Fibroblast of peridontal ligament (primary cell): ENCODE measurements at regions not wholly inside any gene's neighbourhood (a gene's known extent, or its start where the extent isn't known, plus 50 kb on each side); places are given as distances from the start of the nearest gene placed in this dataset.
"Not testable (repeated sequence)": the region's sequence is repeated elsewhere in the genome, so short reads cannot be mapped to it uniquely, and the experiment has no call there.

ENCODE experiments used
- DNase-seq: peaks from one replicate; pipeline ENCODE4 v3.0.0-alpha.2; 2010; ENCODE audit errors: extremely low read depth

GRCh38 chr1:224061436-224061835 lies 52.5 kb upstream of the FBXO28 start:
- no peak for DNase-seq

GRCh38 chr1:224059897-224060427 lies 53.9 kb upstream of the FBXO28 start:
- DNase-seq: no peak

GRCh38 chr1:224058303-224058702 lies 55.6 kb upstream of the FBXO28 start:
- DNase-seq: no peak

GRCh38 chr1:224057461-224058199 lies 56.3 kb upstream of the FBXO28 start:
- DNase-seq: no peak

- DNase-seq: peak; percentile 73
Measured at GRCh38 chr1:224054611-224055010, 59.3 kb upstream of the FBXO28 start.

- DNase-seq: no peak
Measured at GRCh38 chr1:224054012-224054411, 59.9 kb upstream of the FBXO28 start.

GRCh38 chr1:224053456-224053855 lies 60.5 kb upstream of the FBXO28 start:
- DNase-seq: no peak

GRCh38 chr1:224052772-224053171 lies 61.1 kb upstream of the FBXO28 start:
- DNase-seq: peak; percentile 34

- not testable (repeated sequence) for DNase-seq
Measured at GRCh38 chr1:224051782-224052181, 62.1 kb upstream of the FBXO28 start.

- DNase-seq: no peak
Measured at GRCh38 chr1:224051086-224051406, 62.9 kb upstream of the FBXO28 start.

GRCh38 chr1:224047538-224047937 lies 66.4 kb upstream of the FBXO28 start:
- DNase-seq: peak; percentile 88

GRCh38 chr1:224045556-224045955 lies 68.4 kb upstream of the FBXO28 start:
- DNase-seq: no peak

GRCh38 chr1:224044420-224044819 lies 69.5 kb upstream of the FBXO28 start:
- DNase-seq: no peak

- DNase-seq: no peak
Measured at GRCh38 chr1:224042557-224043118, 71.3 kb upstream of the FBXO28 start.

- no peak for DNase-seq
Measured at GRCh38 chr1:224041032-224041431, 72.9 kb upstream of the FBXO28 start.

GRCh38 chr1:224040423-224040822 lies 73.5 kb upstream of the FBXO28 start:
- DNase-seq: not testable (repeated sequence)

- DNase-seq: not testable (repeated sequence)
Measured at GRCh38 chr1:224040006-224040405, 73.9 kb upstream of the FBXO28 start.

GRCh38 chr1:224038832-224039231 lies 75.1 kb upstream of the FBXO28 start:
- DNase-seq: not testable (repeated sequence)

- not testable (repeated sequence) for DNase-seq
Measured at GRCh38 chr1:224037362-224037761, 76.5 kb upstream of the FBXO28 start.

GRCh38 chr1:224032608-224033276 lies 81.2 kb upstream of the FBXO28 start:
- not testable (repeated sequence) for DNase-seq

GRCh38 chr1:224031986-224032385 lies 81.9 kb upstream of the FBXO28 start:
- DNase-seq: not testable (repeated sequence)

- not testable (repeated sequence) for DNase-seq
Measured at GRCh38 chr1:224030257-224030656, 83.7 kb upstream of the FBXO28 start.
